ENCODE measurements at regions not wholly inside any gene's neighbourhood (a gene's known extent, or its start where the extent isn't known, plus 50 kb on each side); places are given as distances from the start of the nearest gene placed in this dataset.

DNA sequence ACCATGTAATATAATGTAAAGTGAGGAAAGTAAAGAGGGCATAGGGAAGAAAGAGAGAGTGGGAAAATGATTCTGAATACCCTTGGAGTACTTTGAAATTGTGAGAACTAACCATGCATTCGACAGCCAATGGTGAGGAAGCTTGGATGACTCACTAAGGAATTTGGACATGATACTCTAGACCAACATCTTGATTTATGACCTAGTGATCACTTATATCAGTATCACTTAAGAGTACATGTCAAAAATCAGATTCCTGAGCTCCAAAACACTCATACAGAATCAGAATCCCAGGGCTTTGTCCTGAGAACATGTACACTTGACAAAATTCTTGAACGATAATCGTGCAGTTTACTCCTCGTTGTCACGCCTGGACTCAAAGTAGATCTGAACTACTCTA lies 1899.8 kb upstream of the PIK3C3 start:
- no peak for DNase-seq (ENCODE audit: low spot score)
- no peak for TF ChIP-seq CTCF (IDR thresholded peaks at IDR 0.05; ENCODE audit: extremely low read depth, insufficient read depth, missing control alignments)
- in situ Hi-C loops (cut with MboI; ENCODE audit: low pct_unique_long_range_greater_than_20kb, low sequenced_read_pairs, unreplicated experiment), result no loop called here

- no peak for DNase-seq (ENCODE audit: low spot score)
Measured at GRCh38 chr18:40049716-40050115, 1905.3 kb upstream of the PIK3C3 start.

GRCh38 chr18:40048886-40049650 lies 1906.0 kb upstream of the PIK3C3 start:
- in situ Hi-C loops (cut with MboI; ENCODE audit: low pct_unique_long_range_greater_than_20kb, low sequenced_read_pairs, unreplicated experiment), result no loop called here
- DNase-seq (ENCODE audit: low spot score), result no peak
- no peak for TF ChIP-seq CTCF (IDR thresholded peaks at IDR 0.05; ENCODE audit: extremely low read depth, insufficient read depth, missing control alignments)

More at GRCh38 chr18:40049716-40050115, 1905.3 kb upstream of the PIK3C3 start:
- TF ChIP-seq CTCF (IDR thresholded peaks at IDR 0.05; ENCODE audit: extremely low read depth, insufficient read depth, missing control alignments), result no peak
- in situ Hi-C loops (cut with MboI; ENCODE audit: low pct_unique_long_range_greater_than_20kb, low sequenced_read_pairs, unreplicated experiment), result no loop called here

GRCh38 chr18:40048253-40048652 lies 1906.8 kb upstream of the PIK3C3 start:
- in situ Hi-C loops (cut with MboI; ENCODE audit: low pct_unique_long_range_greater_than_20kb, low sequenced_read_pairs, unreplicated experiment), result no loop called here
- no peak for TF ChIP-seq CTCF (IDR thresholded peaks at IDR 0.05; ENCODE audit: extremely low read depth, insufficient read depth, missing control alignments)
- no peak for DNase-seq (ENCODE audit: low spot score)

DNA sequence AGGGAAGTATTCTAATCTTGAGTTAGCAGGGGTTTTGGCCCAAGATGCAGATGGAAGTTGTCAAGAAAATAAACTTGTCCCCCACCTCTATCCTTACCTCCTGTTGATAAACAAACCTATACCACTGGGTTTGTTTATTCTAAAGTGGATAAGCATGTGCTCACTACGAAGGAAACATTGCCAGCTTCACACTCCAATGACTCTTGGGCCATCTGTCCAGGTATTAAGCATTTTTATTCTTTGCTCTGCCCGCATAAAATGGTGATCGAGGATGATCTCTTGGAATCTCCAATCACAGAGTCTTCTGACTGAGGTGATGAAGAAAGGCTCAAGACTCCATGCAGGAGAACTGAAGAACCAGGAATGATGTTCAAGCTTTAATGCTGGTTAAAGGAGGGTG lies 1908.4 kb upstream of the PIK3C3 start:
- in situ Hi-C loops (cut with MboI; ENCODE audit: low pct_unique_long_range_greater_than_20kb, low sequenced_read_pairs, unreplicated experiment), result no loop called here
- no peak for DNase-seq (ENCODE audit: low spot score)

GRCh38 chr18:40041951-40042350 lies 1913.1 kb upstream of the PIK3C3 start:
- DNase-seq (ENCODE audit: low spot score), result no peak
- TF ChIP-seq CTCF (IDR thresholded peaks at IDR 0.05; ENCODE audit: extremely low read depth, insufficient read depth, missing control alignments), result no peak
- in situ Hi-C loops (cut with MboI; ENCODE audit: low pct_unique_long_range_greater_than_20kb, low sequenced_read_pairs, unreplicated experiment), result no loop called here

More for the DNA sequence above, 1908.4 kb upstream of the PIK3C3 start:
- TF ChIP-seq CTCF (IDR thresholded peaks at IDR 0.05; ENCODE audit: extremely low read depth, insufficient read depth, missing control alignments), result no peak
